ENCODE measurements at regions not wholly inside any gene's neighbourhood (a gene's known extent, or its start where the extent isn't known, plus 50 kb on each side); places are given as distances from the start of the nearest gene placed in this dataset.
"Not testable (repeated sequence)": the region's sequence is repeated elsewhere in the genome, so short reads cannot be mapped to it uniquely, and the experiment has no call there.

DNA sequence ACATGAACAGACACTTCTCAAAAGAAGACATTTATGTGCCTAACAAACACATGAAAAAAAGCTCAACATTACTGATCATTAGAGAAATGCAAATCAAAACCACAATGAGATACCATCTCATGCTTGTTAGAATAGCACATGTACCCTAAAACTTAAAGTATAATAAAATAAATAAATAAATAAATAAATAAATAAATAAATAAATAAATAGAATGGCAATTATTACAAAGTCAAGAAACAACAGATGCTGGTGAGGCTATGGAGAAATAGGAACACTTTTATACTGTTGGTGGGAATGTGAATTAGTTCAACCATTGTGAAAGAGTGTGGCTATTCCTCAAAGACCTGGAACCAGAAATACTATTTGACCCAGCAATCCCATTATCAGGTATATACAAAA lies 970.6 kb downstream of the NR2F1-AS1 start:
- H3K36me3 ChIP-seq (ENCODE audit: control insufficient read depth, insufficient read depth, low read length, severe bottlenecking); DNase-seq (ENCODE audit: low read depth); H3K9me3 ChIP-seq (ENCODE audit: control insufficient read depth, low read length); H3K4me1 ChIP-seq (ENCODE audit: control insufficient read depth, insufficient read depth, low read length); H3K9ac ChIP-seq (ENCODE audit: low read length); H3K4me3 ChIP-seq (ENCODE audit: low read length); H3K27me3 ChIP-seq (replicated peaks; ENCODE audit: control insufficient read depth, insufficient read depth, low read length): not testable (repeated sequence)

DNA sequence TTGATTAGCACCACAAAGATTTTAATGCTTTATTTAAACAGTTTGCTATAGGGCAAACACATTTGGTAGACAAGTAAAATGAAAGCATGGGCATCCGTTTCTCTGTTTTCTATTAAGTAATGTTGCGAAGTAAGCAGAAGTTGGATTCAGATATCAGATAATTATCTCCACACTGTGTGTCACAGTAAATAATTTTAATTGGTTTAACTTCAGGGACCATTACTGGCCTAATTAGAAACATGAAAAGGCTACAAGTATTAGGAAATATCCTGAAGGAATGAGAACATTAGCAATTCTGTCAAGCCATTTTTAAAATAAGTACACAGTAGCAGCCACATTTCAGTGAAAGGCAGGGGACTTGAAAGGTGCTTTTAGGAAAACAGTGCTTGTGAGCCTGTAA lies 975.4 kb downstream of the NR2F1-AS1 start:
- Histone ChIP-seq H3K9ac (ENCODE audit: low read length) (no peak overlapping the region), H3K4me3 (ENCODE audit: low read length) (no peak overlapping the region), H3K9me3 (ENCODE audit: control insufficient read depth, low read length) (no peaks in the 10 kb centered on the region), H3K4me1 (ENCODE audit: control insufficient read depth, insufficient read depth, low read length) (no peaks in the 10 kb centered on the region), H3K36me3 (ENCODE audit: control insufficient read depth, insufficient read depth, low read length, severe bottlenecking) (no peaks in the 10 kb centered on the region), H3K27me3 (replicated peaks; ENCODE audit: control insufficient read depth, insufficient read depth, low read length) (no peaks in the 10 kb centered on the region)
- DNase-seq (ENCODE audit: low read depth): peak; percentile 40

DNA sequence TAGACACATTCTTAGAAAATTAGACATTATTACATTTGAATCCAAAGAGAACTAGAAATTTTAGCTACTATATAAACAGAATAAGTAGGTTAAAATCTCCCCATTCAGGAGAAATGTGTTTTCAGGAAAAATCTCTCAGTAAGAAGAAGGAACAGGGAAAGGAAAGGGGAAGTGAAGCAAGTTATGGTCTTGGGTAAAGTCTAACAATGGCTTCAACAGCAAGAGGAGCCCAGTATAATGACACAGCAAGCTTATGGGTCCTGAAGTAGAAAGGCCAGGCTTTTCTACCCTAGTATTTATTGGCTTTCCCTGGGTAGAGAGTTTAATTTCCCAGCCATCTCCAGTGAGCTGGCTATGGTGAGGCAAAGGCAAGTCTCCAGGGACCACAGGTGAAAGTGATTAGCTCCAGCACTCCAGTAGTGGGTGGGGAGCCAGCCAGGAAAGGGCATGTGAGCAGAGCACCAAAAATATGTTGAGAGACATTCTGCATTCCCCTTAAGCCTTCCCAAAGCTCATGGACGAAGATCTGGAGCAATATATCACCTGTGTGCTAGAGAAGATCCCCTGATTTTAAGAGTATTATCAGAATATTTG lies 981.7 kb downstream of the NR2F1-AS1 start:
- Histone ChIP-seq H3K9ac (ENCODE audit: low read length) (no peak overlapping the region), H3K9me3 (ENCODE audit: control insufficient read depth, low read length) (no peaks in the 10 kb centered on the region), H3K36me3 (ENCODE audit: control insufficient read depth, insufficient read depth, low read length, severe bottlenecking) (no peaks in the 10 kb centered on the region), H3K27me3 (replicated peaks; ENCODE audit: control insufficient read depth, insufficient read depth, low read length) (no peaks in the 10 kb centered on the region), H3K4me3 (ENCODE audit: low read length) (no peak overlapping the region), H3K4me1 (ENCODE audit: control insufficient read depth, insufficient read depth, low read length) (no peaks in the 10 kb centered on the region)
- DNase-seq (ENCODE audit: low read depth): peak; percentile 10

DNA sequence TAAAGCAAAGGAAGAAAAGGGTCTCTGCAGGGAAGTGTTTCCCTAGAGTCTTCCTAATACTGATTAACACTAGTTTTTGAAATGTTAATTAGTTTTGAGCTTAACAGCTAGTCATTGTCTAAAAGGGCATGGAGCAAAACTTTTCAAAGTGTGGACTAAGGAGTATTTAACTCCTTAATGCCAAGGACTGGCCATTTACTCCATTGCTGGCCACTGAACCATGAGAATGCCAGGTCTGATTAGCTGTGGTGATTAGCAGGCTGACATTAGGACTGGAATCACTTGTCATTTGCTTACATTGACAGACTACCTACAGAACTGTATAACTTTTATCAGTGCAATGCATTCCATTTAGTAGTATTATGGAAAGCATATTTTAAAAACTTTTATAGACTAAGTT lies 987.0 kb downstream of the NR2F1-AS1 start:
- H3K9ac ChIP-seq (ENCODE audit: low read length): no peak overlapping the region
- no peaks in the 10 kb centered on the region for H3K9me3 ChIP-seq (ENCODE audit: control insufficient read depth, low read length)
- DNase-seq (ENCODE audit: low read depth): no peak
- H3K36me3 ChIP-seq (ENCODE audit: control insufficient read depth, insufficient read depth, low read length, severe bottlenecking): no peaks in the 10 kb centered on the region
- no peaks in the 10 kb centered on the region for H3K27me3 ChIP-seq (replicated peaks; ENCODE audit: control insufficient read depth, insufficient read depth, low read length)
- H3K4me3 ChIP-seq (ENCODE audit: low read length): no peak overlapping the region
- H3K4me1 ChIP-seq (ENCODE audit: control insufficient read depth, insufficient read depth, low read length): no peaks in the 10 kb centered on the region

DNA sequence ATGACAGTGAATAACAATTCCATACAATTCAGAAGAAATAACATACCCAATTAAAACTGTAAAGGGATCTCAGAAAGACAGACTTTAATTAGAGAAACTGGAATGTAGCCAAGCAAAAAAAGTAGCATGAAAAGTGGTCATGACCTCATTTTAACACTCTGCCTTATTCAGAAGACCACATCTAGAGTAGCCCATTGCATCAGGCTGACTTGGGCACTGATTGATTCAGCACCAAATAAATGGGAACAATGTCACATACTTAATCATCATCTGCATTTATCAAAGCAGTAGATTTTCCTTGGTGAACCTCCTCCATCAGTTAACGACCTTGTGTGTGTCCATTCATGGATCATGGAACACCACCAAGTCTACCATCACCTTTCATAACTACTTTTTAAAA lies 992.1 kb downstream of the NR2F1-AS1 start:
- H3K9me3 ChIP-seq (ENCODE audit: control insufficient read depth, low read length): no peaks in the 10 kb centered on the region
- H3K36me3 ChIP-seq (ENCODE audit: control insufficient read depth, insufficient read depth, low read length, severe bottlenecking): no peaks in the 10 kb centered on the region
- no peaks in the 10 kb centered on the region for H3K27me3 ChIP-seq (replicated peaks; ENCODE audit: control insufficient read depth, insufficient read depth, low read length)
- no peak overlapping the region for H3K4me3 ChIP-seq (ENCODE audit: low read length)
- H3K9ac ChIP-seq (ENCODE audit: low read length): no peak overlapping the region
- no peaks in the 10 kb centered on the region for H3K4me1 ChIP-seq (ENCODE audit: control insufficient read depth, insufficient read depth, low read length)
- DNase-seq (ENCODE audit: low read depth): no peak

DNA sequence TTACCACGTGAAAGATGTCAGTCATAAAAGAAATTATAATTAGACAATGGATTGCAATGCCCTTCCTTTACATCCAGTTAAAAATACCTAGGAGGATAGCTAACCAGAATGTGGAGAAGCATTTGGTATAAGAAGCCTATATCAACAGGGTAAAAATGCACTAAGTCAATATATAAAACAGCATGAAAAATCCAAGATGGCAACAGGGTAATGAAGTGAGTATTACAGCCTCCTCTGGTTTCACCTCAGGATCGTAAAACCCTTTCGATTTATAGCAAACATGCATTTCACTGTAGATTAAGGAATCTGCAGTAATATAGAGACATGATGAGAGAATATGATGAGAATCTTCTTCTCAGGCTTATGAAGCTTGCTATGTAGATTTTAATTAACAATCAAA lies 999.3 kb downstream of the NR2F1-AS1 start:
- Histone ChIP-seq H3K36me3 (ENCODE audit: control insufficient read depth, insufficient read depth, low read length, severe bottlenecking) (no peaks in the 10 kb centered on the region), H3K4me1 (ENCODE audit: control insufficient read depth, insufficient read depth, low read length) (no peaks in the 10 kb centered on the region), H3K27me3 (replicated peaks; ENCODE audit: control insufficient read depth, insufficient read depth, low read length) (no peaks in the 10 kb centered on the region), H3K9ac (ENCODE audit: low read length) (no peak overlapping the region), H3K9me3 (ENCODE audit: control insufficient read depth, low read length) (no peaks in the 10 kb centered on the region), H3K4me3 (ENCODE audit: low read length) (no peak overlapping the region)
- no peak for DNase-seq (ENCODE audit: low read depth)

DNA sequence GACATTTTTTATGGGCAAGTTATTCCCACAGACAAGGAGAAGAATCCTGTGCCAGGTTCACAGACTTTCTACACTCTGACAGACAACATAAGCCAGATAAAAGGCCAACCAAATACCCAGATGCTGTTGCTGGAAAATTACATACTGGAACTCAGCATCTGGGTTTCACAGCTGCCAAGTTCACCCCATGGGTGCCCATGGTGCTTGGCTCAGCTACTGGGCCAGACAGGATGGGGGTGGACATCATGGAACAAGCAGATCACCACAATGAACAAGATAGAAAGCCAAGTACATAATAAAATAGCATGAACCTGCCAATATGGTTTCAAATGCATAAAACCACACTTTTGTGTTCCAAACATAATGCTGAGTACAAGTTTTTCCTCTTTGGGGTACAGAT lies 999.8 kb downstream of the NR2F1-AS1 start:
- no peaks in the 10 kb centered on the region for H3K27me3 ChIP-seq (replicated peaks; ENCODE audit: control insufficient read depth, insufficient read depth, low read length)
- H3K4me1 ChIP-seq (ENCODE audit: control insufficient read depth, insufficient read depth, low read length): no peaks in the 10 kb centered on the region
- DNase-seq (ENCODE audit: low read depth): no peak
- H3K36me3 ChIP-seq (ENCODE audit: control insufficient read depth, insufficient read depth, low read length, severe bottlenecking): no peaks in the 10 kb centered on the region
- H3K4me3 ChIP-seq (ENCODE audit: low read length): no peak overlapping the region
- H3K9ac ChIP-seq (ENCODE audit: low read length): no peak overlapping the region
- no peaks in the 10 kb centered on the region for H3K9me3 ChIP-seq (ENCODE audit: control insufficient read depth, low read length)

DNA sequence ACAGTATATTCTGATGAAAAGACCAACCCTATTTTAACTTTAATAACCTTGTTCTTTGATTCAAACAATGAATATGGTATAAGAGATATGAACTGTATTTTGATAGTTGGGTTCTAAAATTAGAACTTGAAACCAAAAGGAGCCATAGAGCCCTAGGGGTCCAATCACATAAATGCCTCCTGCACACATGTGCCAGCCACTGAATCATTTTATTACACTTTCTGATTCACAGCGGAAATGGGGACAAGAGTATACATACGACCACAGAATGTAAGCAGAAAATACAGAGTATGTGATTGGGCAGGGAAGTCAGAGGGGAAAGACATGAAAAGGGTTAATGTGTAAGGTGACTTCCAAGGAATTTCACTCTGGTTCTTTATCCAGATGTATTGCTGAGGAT lies 1000.2 kb downstream of the NR2F1-AS1 start:
- no peak for DNase-seq (ENCODE audit: low read depth)
- no peaks in the 10 kb centered on the region for H3K27me3 ChIP-seq (replicated peaks; ENCODE audit: control insufficient read depth, insufficient read depth, low read length)

DNA sequence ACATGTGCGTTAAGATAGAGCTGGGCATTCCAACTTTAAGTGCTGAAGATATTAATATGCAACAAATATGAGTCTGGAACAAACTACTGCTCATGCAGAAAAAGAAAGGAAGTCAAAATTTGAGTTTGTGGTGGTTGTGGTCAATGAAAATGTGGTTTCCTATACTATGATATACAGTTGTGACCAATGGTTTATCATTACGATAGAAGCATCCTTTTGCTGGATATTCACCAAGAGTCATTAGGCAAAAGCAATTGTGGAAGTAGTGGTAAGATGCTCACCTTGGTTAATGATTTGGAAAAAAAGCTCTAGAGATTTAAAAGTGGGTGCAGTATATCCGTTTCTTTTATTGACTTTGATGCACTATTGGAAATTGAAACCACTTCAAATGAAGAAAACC lies 1007.0 kb downstream of the NR2F1-AS1 start:
- no peak for DNase-seq (ENCODE audit: low read depth)

More for the DNA sequence above, 1000.2 kb downstream of the NR2F1-AS1 start:
- no peaks in the 10 kb centered on the region for H3K36me3 ChIP-seq (ENCODE audit: control insufficient read depth, insufficient read depth, low read length, severe bottlenecking)
- no peaks in the 10 kb centered on the region for H3K9me3 ChIP-seq (ENCODE audit: control insufficient read depth, low read length)
- H3K9ac ChIP-seq (ENCODE audit: low read length): no peak overlapping the region
- no peak overlapping the region for H3K4me3 ChIP-seq (ENCODE audit: low read length)
- H3K4me1 ChIP-seq (ENCODE audit: control insufficient read depth, insufficient read depth, low read length): no peaks in the 10 kb centered on the region

DNA sequence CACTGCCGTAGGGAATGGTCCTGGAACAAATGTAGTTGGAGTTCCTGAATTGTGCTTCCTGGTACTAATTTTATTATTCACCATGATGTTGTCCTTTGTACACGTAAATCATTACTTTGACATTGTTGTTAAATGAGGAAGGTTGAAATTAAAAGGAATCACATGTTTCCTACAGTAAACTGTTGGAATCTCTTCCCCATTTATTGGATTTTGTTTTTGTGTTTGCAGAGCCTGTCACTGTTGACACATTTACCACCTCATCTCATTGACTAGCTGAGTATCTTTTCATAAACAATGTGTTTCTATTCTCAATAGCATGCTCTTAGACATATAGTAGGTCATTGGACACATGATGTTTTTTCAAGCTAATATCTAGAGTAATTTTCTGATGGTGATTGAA lies 1012.5 kb downstream of the NR2F1-AS1 start:
- H3K9ac ChIP-seq (ENCODE audit: low read length): no peak overlapping the region
- H3K27me3 ChIP-seq (replicated peaks; ENCODE audit: control insufficient read depth, insufficient read depth, low read length): no peaks in the 10 kb centered on the region
- H3K36me3 ChIP-seq (ENCODE audit: control insufficient read depth, insufficient read depth, low read length, severe bottlenecking): no peaks in the 10 kb centered on the region
- no peaks in the 10 kb centered on the region for H3K9me3 ChIP-seq (ENCODE audit: control insufficient read depth, low read length)
- H3K4me3 ChIP-seq (ENCODE audit: low read length): no peak overlapping the region
- DNase-seq (ENCODE audit: low read depth): no peak
- no peaks in the 10 kb centered on the region for H3K4me1 ChIP-seq (ENCODE audit: control insufficient read depth, insufficient read depth, low read length)

More for the DNA sequence above, 1007.0 kb downstream of the NR2F1-AS1 start:
- Histone ChIP-seq H3K36me3 (ENCODE audit: control insufficient read depth, insufficient read depth, low read length, severe bottlenecking) (no peaks in the 10 kb centered on the region), H3K27me3 (replicated peaks; ENCODE audit: control insufficient read depth, insufficient read depth, low read length) (no peaks in the 10 kb centered on the region), H3K4me3 (ENCODE audit: low read length) (no peak overlapping the region), H3K9ac (ENCODE audit: low read length) (no peak overlapping the region), H3K9me3 (ENCODE audit: control insufficient read depth, low read length) (no peaks in the 10 kb centered on the region), H3K4me1 (ENCODE audit: control insufficient read depth, insufficient read depth, low read length) (no peaks in the 10 kb centered on the region)

DNA sequence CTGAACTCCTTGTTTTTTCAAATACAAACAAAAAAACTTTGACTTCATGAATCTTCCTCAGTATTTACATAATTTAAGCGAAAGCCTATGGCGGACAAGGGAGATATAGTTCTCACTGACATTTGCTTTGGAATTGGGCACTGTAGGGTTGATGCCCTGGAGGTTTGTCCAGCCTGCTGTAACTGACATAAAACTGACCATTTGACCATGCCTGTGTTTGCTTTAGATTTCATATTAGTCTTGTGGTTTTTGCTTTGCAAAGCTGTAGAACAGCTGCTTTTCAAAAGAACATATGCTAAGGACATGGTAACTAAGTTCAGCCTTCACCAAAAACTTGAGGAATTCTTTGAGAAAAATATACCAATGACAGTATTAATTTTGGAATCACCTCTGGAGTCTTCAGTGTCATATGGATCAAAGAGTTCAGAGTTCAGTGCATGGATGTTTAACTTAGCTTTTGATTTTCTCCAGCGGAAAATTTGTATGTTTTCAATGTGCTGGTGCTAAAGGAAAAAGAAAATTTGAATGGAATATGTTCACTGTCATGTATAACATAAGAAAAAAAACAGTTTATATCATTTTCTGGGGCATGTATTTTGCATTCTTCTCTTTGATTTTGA lies 1013.1 kb downstream of the NR2F1-AS1 start:
- no peaks in the 10 kb centered on the region for H3K36me3 ChIP-seq (ENCODE audit: control insufficient read depth, insufficient read depth, low read length, severe bottlenecking)
- no peaks in the 10 kb centered on the region for H3K27me3 ChIP-seq (replicated peaks; ENCODE audit: control insufficient read depth, insufficient read depth, low read length)
- no peaks in the 10 kb centered on the region for H3K4me1 ChIP-seq (ENCODE audit: control insufficient read depth, insufficient read depth, low read length)
- DNase-seq (ENCODE audit: low read depth): no peak
- no peaks in the 10 kb centered on the region for H3K9me3 ChIP-seq (ENCODE audit: control insufficient read depth, low read length)
- no peak overlapping the region for H3K9ac ChIP-seq (ENCODE audit: low read length)
- no peak overlapping the region for H3K4me3 ChIP-seq (ENCODE audit: low read length)

Measured in adipocyte (in vitro differentiated cells).